OCI-LY3 (cell line): ENCODE measurements at regions not wholly inside any gene's neighbourhood (a gene's known extent, or its start where the extent isn't known, plus 50 kb on each side); places are given as distances from the start of the nearest gene placed in this dataset.

ENCODE experiments used
- H2AFZ ChIP-seq: fragments of 200-600, 300-600 bp; shearing (Covaris generic); 2 replicates; pipeline ENCODE4 v1.6.0; 2014; ENCODE audit warnings: antibody characterized with exemption, low read depth, low read length
- H3K27ac ChIP-seq: fragments of 200-600, 300-600 bp; sonication (generic); 2 replicates; pipeline ENCODE4 v1.5.1; 2014; ENCODE audit warnings: mild to moderate bottlenecking, low read length, moderate library complexity, mixed read lengths
- H3K27me3 ChIP-seq: fragments of 200-600, 300-600 bp; sonication (generic); 2 replicates; pipeline ENCODE4 v1.6.1; 2014; ENCODE audit warnings: low read depth, low read length, mixed read lengths
- H3K36me3 ChIP-seq: fragments of 200-600, 300-600 bp; sonication (generic); replicated peaks from 2 replicates; pipeline ENCODE3; 2014; ENCODE audit warnings: low read depth, low read length, mixed read lengths
- H3K4me1 ChIP-seq: fragments of 300-600, 200-600 bp; sonication (generic); 2 replicates; pipeline ENCODE4 v1.6.1; 2014; ENCODE audit warnings: low read length, mixed read lengths
- H3K4me2 ChIP-seq: fragments of 200-600, 300-600 bp; sonication (generic); 2 replicates; pipeline ENCODE4 v1.6.1; 2014; ENCODE audit warnings: low read length, mixed read lengths
- H3K4me3 ChIP-seq: fragments of 300-600, 200-600 bp; sonication (generic); 2 replicates; pipeline ENCODE4 v1.5.1; 2014; ENCODE audit warnings: antibody characterized with exemption, mild to moderate bottlenecking, low read length, moderate library complexity
- H3K79me2 ChIP-seq: fragments of 300-600, 200-600 bp; shearing (Covaris generic); 2 replicates; pipeline ENCODE4 v1.6.1; 2014; ENCODE audit warnings: mild to moderate bottlenecking, low read length, mixed read lengths
- H3K9ac ChIP-seq: fragments of 300-600, 200-600 bp; shearing (Covaris generic); 2 replicates; pipeline ENCODE4 v1.6.0; 2014; ENCODE audit warnings: mild to moderate bottlenecking, low read length, moderate library complexity
- H3K9me3 ChIP-seq: fragments of 200-600, 300-600 bp; shearing (Covaris generic); 2 replicates; pipeline ENCODE4 v1.6.1; 2014; ENCODE audit warnings: low read length, mixed read lengths; ENCODE audit not compliant: insufficient read depth
- H4K20me1 ChIP-seq: fragments of 200-600, 300-600 bp; sonication (generic); 2 replicates; pipeline ENCODE4 v1.6.1; 2016; ENCODE audit warnings: low read length, mixed read lengths; ENCODE audit not compliant: insufficient read depth
- CTCF ChIP-seq: fragments of 200-600, 300-600 bp; sonication (generic); IDR thresholded peaks from 2 replicates; pipeline ENCODE4 v1.5.1; 2014; ENCODE audit warnings: antibody characterized with exemption, low read length, low read depth
- EZH2phosphoT487 ChIP-seq: fragments of 200-600 bp; shearing (Covaris generic); IDR thresholded peaks from 2 replicates; pipeline ENCODE4 v1.6.1; 2018; ENCODE audit warnings: antibody characterized with exemption, mixed run types, low read depth

GRCh38 chr4:54581807-54582206, 76.0 kb upstream of the KIT start:
- no peak overlapping the region for H3K4me3 ChIP-seq
- TF ChIP-seq EZH2phosphoT487 (no peak), CTCF (no peak)
- H3K27me3 ChIP-seq = no peaks in the 10 kb centered on the region
- H4K20me1 ChIP-seq = no peaks in the 10 kb centered on the region
- H2AFZ ChIP-seq = no peak overlapping the region
- H3K27ac ChIP-seq = no peak overlapping the region
- H3K4me2 ChIP-seq = no peak overlapping the region
- H3K9ac ChIP-seq = no peak overlapping the region
- H3K79me2 ChIP-seq = no peaks in the 10 kb centered on the region
- H3K36me3 ChIP-seq = no peaks in the 10 kb centered on the region
- no peaks in the 10 kb centered on the region for H3K4me1 ChIP-seq
- no peaks in the 10 kb centered on the region for H3K9me3 ChIP-seq

- Histone ChIP-seq H3K4me2 (no peak overlapping the region), H3K79me2 (no peaks in the 10 kb centered on the region), H4K20me1 (no peaks in the 10 kb centered on the region), H3K9ac (no peak overlapping the region), H2AFZ (no peak overlapping the region), H3K36me3 (no peaks in the 10 kb centered on the region), H3K9me3 (no peaks in the 10 kb centered on the region), H3K27ac (no peak overlapping the region), H3K4me3 (no peak overlapping the region), H3K27me3 (no peaks in the 10 kb centered on the region), H3K4me1 (no peaks in the 10 kb centered on the region)
- TF ChIP-seq CTCF (no peak), EZH2phosphoT487 (no peak)
Observed at GRCh38 chr4:54585321-54586000, 72.3 kb upstream of the KIT start.

- no peak overlapping the region for H3K4me3 ChIP-seq
- TF ChIP-seq CTCF (no peak), EZH2phosphoT487 (no peak)
- no peak overlapping the region for H2AFZ ChIP-seq
- H3K79me2 ChIP-seq = no peaks in the 10 kb centered on the region
- H3K27ac ChIP-seq = no peak overlapping the region
- H3K9ac ChIP-seq = no peak overlapping the region
- no peaks in the 10 kb centered on the region for H3K36me3 ChIP-seq
- no peaks in the 10 kb centered on the region for H3K4me1 ChIP-seq
- no peaks in the 10 kb centered on the region for H3K9me3 ChIP-seq
- no peak overlapping the region for H3K4me2 ChIP-seq
- no peaks in the 10 kb centered on the region for H4K20me1 ChIP-seq
- no peaks in the 10 kb centered on the region for H3K27me3 ChIP-seq
Observed at GRCh38 chr4:54586320-54586955, 71.3 kb upstream of the KIT start.

- Histone ChIP-seq H3K27ac (no peak overlapping the region), H3K4me3 (no peak overlapping the region), H3K36me3 (no peaks in the 10 kb centered on the region), H3K9me3 (no peaks in the 10 kb centered on the region), H3K9ac (no peak overlapping the region), H3K27me3 (no peaks in the 10 kb centered on the region), H2AFZ (no peak overlapping the region), H3K79me2 (no peaks in the 10 kb centered on the region), H3K4me1 (no peaks in the 10 kb centered on the region), H3K4me2 (no peak overlapping the region), H4K20me1 (no peaks in the 10 kb centered on the region)
- TF ChIP-seq CTCF = no peak
- TF ChIP-seq EZH2phosphoT487 = no peak
Observed at GRCh38 chr4:54587107-54587891, 70.5 kb upstream of the KIT start.
